ENCODE measurements at regions not wholly inside any gene's neighbourhood (a gene's known extent, or its start where the extent isn't known, plus 50 kb on each side); places are given as distances from the start of the nearest gene placed in this dataset.

DNA sequence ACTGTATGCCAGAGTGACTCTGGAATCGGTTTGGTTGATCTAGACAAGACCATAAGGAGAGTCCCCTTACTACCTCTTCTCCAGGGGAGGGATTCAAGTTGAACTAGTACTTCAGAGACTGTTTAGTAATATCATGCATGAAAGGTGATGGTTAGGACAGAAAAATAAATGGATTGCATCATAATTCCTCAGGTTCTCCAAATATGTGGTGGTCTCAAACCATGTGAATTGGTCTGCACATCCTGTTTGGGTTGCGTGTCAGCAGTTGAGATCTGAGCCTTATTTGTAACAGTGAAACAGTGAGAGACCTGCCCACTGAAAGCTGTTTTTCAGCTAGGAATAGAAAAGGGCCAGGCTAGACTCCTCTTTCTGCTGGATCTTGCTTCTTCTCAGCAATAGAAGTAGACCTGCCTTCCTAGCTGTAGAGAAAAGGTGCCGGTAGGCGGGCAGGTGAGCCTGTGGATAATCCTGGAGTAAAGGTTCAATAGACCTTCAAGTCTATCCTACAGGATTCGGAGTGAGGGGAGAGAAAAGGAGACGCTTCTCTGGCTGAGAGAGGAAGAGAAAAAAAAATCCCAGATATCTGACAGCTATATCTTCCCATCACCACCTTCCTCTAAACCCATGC lies 258.5 kb upstream of the E2F7 start:
- no peak for TF ChIP-seq CTCF (IDR thresholded peaks at IDR 0.05)
- TF ChIP-seq EZH2 (IDR thresholded peaks at IDR 0.05; ENCODE audit: borderline replicate concordance, insufficient read depth, low read depth, low read length, poor library complexity, severe bottlenecking): no peak
